HG03095 (cell line): ENCODE measurements at regions not wholly inside any gene's neighbourhood (a gene's known extent, or its start where the extent isn't known, plus 50 kb on each side); places are given as distances from the start of the nearest gene placed in this dataset.

ENCODE experiments used
- ATAC-seq: cut with Tn5 transposase; IDR thresholded peaks from one replicate; pipeline ENCODE4 v1.9.1; 2021; ENCODE audit warnings: moderate library complexity; ENCODE audit not compliant: unreplicated experiment

DNA sequence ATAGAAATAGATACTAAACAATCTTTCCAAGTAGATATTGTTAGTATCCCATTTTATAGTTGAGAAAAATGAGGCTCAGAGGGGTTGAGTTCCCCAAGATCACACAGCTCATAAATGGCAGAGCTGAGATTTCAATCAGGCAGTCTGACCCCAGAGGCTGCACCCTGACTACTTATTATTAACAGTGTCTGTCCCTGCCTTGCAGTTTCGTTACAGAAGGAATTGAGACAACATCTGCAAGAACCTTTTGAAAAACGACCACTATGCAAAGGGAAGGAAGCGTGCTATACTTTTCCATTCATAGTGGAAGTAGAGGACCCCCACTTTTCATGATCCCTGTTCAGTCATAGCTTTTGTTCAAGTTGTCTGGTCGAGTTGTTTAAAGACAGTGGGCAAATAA, 53.2 kb upstream of the SEC11C start:
- ATAC-seq: no peak

DNA sequence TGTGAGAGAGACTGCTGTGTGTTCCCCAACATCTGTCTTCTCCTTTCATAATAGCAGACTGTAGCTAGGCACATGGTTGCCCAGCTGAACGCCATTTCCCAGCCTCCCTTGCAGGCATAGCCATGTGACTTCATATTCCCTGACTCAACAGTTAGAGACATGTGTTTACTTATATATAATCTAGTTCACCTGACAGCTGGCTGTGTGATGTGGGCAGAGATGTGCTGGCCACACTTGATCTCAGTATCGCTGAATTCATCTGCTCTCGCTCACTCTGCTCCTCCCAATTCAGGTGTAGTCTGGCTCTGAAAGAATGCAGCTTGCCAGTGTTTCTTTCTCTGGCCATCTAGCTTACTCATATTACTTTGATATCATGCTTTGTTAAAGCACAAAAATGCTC, 52.3 kb upstream of the SEC11C start:
- no peak for ATAC-seq
